ENCODE measurements at regions not wholly inside any gene's neighbourhood (a gene's known extent, or its start where the extent isn't known, plus 50 kb on each side); places are given as distances from the start of the nearest gene placed in this dataset.

DNA sequence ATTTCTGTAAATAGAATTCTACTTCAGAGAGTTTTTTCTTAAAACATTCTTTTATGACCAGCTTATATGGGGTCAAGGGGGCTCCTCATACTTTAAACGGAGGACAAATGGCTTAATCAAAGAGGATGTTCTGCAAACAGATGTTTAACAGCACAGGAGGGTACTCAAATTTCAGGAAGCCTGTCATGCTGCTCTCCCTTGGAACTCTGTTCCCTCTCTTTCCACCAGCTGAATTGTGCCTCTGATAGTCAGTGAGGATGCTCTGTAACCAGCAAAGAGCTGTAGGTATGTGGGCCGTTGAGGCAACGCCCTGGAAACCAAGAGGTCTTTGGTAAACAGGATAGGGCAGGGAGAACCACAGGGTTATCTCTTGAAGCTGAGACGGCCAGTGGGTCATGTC lies 161.1 kb downstream of the C5orf15 start:
- in situ Hi-C loops (cut with HindIII; ENCODE audit: low sequenced_read_pairs) = no loop called here

DNA sequence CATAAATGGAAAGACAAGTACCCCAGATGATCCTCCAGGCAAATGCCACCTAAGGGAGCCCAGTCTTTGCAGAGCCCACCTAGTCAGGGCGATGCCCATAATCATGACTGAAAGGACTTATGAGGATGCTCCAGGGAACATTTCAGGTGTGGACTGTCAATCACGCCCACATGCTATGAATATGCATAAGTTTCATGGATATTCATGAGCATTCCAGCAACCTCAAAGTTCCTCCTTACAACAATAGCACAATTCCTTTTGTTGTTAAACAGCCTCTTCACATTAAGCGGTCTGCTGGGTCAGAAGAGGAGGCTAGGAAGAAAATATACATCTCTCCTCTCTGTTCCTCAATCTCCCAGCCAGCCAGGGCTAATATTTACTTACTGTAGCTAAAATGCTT lies 161.6 kb downstream of the C5orf15 start:
- in situ Hi-C loops (cut with HindIII; ENCODE audit: low sequenced_read_pairs) = no loop called here

DNA sequence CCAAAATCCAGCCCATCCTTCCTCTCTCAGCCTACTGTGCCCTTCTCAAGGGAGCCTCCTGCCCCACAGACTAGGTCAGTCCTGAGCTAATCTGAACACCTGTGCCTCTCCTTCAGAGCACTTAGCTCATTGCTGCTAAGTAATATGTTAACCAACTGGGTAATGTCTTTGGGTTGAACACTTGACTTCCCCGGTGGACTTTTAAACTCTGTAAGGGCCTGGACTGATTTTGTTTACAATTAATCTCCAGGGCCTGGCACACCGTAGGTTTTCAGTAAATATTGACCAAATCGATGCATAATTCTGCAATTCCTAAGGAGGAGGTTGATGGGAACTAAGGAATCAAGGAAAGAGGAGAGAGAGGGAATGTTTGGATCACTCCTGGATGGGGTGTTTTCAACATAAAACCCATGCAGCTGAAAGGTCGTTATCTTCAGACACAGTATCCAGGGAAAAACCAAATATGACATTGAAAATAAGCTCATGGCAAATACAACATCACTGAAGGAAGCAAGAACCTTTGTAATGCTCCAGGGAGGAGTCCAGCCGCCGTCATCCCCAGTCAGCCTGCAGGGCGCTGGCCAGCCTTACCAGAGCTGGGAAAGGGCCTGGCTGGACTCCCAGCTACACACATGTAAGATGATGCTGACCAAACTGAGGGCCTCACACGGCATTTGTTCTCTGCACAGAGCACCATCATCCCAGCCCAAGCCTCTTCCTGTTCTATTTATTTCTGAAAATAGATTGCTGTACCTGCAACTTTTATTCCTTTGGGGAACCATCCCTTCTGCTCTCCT lies 166.3 kb downstream of the C5orf15 start:
- in situ Hi-C loops (cut with HindIII; ENCODE audit: low sequenced_read_pairs) = no loop called here

DNA sequence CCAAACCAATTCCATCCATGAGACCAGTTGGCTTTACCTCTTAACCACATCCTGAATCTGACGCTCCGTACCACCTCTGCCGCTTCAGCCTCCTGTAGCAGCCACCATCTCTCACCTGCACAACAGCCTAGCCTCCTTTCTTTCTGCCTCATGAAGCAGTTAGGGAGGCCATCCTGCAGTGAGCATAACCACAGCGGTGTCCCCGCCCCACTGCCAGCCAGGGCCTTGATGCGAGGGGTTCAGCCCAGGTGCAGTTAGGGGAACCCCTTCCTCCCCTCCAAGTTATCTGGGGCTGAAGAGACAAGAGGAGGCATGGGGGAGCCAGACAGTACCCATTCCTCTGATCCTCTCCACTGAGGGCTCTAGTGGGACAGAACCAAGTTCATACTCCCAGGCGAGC lies 167.0 kb downstream of the C5orf15 start:
- in situ Hi-C loops (cut with HindIII; ENCODE audit: low sequenced_read_pairs) = no loop called here

DNA sequence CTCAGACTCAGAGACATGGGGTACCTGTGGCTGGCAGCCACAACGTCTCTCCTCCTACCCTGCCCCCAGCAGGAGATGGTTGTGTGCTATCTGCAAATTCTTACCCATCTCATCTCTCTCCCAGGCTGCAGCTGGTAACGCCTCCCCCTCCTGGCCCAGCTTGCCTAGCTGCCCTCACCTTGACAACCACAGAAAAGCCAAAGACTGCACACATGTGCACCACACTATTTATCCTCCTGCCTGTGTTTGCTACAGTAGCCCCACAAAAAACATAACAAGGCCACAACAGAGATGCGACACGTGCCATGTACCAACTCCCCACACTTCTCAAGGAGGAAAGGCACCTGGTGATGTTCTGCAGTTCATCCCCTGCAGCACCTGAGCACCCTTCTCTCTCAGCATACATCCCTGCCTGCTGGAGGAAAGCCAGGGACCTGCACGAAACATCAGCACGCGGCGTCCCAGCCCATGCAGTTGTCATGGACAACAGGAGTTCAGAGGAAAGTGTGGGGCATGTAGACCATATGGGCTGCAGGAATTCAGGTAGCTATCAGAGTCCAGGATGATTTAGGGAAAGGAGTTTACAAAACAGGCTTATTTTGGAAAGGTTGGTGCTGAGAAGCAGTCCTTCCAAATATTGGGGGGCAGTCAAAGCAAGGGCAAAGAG lies 168.7 kb downstream of the C5orf15 start:
- in situ Hi-C loops (cut with HindIII; ENCODE audit: low sequenced_read_pairs) = no loop called here

DNA sequence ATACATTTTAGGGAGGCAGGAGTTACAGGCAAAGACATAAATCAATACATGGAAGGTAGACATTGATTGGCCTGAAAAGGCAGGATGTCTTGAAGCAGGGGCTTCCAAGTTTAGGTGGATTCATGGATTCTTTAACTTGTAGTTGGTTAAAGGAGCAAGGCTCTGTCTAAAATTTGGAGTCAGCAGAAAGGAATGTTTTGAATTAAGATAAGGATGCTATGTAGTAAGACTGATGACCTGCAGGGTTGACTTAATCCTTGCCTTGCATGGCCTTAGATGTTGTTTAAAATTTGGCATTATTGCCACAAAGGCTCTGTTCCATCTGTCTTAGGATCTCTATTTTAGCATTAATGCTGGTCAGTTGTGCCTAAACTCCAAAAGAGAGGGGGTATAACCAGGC lies 171.3 kb downstream of the C5orf15 start:
- in situ Hi-C loops (cut with HindIII; ENCODE audit: low sequenced_read_pairs) = no loop called here

DNA sequence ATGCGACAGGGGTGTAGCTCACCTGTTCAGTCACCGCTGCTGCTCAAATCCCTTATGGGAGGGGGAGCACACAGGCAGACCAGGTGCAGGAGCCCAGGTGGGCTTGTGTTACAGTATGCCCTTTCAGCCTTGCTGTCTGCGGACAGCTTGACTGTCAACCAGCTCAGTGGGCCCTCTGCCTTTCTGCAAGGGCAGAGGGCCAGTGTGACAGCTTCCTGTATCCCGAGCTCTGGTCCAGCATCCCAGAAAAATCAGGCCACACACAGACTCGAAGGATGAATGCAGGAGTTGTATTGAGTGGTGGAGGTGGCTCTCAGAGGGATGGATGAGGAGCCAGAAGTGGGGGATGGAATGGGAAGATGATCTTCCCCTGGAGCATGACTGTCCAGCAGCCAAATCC lies 172.2 kb downstream of the C5orf15 start:
- in situ Hi-C loops (cut with HindIII; ENCODE audit: low sequenced_read_pairs) = no loop called here

DNA sequence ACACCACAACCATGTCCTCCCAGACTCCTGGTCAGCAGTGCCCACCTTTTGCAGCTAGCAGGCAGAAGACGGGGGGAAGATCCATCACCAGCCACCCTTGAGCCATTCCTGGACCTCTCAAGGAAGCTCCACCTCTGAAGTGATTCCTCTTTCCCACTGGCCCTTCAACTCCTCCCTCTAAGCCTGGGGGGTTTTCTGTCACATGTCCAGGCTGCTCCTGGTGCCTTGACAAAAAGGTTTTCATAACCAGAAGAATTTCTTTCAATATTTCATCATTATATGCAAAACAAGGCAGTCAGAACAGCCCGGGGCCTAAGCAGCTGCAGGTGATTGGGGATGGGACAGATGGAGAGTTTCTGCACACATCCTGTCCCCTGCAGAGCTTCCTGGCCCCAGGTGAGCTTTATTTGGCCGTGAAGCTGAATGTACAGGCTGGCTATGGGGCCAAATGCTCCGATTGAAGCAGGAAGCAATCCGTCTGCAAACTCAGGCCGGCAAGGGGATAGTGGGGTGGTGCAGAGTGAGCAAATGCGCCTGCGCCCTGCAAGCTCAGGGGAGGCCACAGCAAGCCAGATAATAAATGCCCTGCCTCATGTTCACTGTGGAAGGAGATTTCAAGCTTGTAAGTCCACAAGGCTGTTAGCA lies 173.5 kb downstream of the C5orf15 start:
- in situ Hi-C loops (cut with HindIII; ENCODE audit: low sequenced_read_pairs) = no loop called here

DNA sequence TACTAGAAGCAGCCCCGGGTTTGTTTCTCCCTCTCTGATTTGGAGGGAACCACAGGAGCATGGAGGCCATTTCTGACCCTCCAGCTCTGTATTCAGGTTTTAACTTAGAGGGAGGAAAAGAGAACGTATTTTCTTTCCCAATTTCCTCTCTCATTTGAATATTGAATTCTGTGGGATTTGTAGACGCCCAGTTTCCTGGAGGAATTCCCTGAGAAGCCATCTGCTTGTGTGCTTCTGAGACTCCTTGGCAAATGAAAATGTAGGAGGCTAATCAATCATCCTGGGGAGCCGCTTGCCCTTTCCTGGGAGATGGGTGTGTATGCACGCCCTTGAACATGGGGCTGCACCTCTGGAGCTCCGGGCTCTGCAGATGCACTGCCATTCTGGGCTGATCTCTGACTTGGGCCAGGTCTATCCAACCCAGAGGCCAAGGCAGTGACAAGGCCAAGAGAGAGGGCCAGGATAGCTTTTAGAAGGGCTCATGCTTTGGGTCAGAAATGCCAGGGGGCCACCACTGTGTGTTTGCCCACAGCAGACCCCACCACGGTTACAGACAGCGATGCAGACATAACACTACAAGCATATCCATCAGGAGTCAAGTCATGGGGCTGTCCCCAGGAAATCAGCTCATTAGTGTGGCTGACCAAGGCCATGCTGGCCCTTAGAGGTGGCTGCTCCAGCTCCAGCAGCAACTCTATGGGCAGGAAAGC lies 174.5 kb downstream of the C5orf15 start:
- in situ Hi-C loops (cut with HindIII; ENCODE audit: low sequenced_read_pairs) = no loop called here

DNA sequence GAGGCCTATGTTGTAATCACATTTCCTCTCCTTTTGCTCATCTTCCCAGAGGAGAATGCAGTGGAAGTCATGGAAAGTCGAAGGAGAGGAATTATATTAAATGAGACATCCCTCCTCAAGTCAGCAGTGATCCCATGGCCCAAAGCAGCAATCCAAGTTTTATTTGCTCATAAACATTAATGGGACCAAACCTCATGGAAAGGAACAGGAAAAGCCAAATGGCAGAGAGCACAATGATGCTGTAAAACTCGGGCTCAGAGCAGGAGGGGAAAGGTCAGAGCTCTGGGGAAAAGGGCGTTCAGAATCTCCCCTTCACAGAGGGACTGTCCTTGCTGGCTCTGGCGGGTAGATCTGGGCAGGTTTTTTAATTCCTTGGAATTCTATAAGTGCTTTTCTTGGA lies 175.8 kb downstream of the C5orf15 start:
- in situ Hi-C loops (cut with HindIII; ENCODE audit: low sequenced_read_pairs) = no loop called here

DNA sequence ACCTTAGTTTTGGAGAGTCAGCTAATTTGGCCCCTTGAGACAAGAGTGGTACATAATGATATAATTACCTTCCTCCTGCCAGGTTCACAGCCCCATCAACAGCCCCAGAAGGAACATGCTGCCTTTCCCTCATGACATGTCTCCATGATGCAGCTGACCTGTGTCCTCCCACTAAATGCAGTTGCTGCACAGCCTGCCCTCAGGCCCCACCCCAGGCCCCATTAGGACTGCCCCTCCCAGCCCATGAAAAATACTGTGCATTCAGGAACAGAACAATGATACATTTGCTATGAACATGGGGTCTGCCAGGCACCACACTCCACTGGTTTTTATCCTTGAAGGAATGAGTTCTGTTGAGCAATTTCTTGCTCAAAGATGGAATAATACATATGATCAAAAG lies 176.4 kb downstream of the C5orf15 start:
- in situ Hi-C loops (cut with HindIII; ENCODE audit: low sequenced_read_pairs) = no loop called here

DNA sequence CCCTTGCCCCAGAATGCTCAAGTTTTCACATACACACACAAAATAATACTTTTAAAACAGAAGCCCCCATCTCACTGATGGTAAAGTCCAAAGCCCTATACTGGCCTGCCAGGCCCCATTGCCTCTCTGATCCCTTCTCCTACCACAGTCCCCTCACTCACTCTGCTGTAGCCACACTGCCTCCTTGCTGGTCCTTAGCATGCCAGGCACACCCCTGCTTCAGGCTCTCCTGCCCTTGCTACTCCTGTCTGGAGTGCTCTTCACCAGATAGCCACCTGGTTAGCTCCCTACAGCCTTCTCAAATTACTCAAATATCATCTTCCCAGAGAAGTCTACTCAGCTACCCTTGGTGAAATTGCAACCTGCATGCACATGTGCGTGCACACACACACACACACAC lies 177.5 kb downstream of the C5orf15 start:
- in situ Hi-C loops (cut with HindIII; ENCODE audit: low sequenced_read_pairs) = no loop called here

DNA sequence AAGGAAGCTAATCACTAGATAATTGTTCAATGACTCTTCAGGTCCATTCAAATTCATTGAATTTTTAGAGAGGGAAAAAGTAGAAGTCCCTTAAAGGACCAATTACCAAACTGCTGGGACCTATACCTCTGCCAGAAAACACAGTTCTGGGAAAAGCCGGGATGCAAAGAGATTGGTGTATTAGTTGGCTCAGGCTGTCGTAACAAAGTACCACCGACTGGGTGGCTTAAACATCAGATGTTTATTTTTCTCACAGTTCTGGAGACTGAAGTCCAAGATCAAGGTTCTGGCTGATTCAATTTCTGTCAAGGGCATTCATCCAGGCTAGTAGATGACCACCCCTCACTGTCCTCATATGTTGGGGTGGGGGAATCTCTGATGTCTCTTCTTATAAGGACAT lies 177.1 kb upstream of the FSTL4 start:
- in situ Hi-C loops (cut with HindIII; ENCODE audit: low sequenced_read_pairs) = no loop called here

DNA sequence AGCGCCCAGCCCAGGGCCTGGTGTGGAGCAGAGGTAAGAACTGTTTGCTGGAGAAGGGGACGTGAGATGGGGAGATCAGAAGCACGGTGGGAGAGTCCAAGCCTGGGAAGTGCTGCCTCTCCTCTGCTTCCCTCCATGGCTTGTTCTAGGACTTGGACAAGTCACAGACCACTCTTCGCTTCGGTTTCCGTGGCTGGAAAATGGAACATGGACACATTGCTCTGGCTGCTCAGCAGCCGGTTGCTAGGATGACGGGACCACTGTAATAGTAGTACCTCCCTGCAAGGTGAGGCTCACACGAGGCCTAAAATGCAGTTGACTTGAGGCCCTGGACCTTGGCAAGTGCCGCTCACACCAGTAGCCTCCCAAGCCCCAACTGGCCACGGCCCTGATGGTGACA lies 175.8 kb upstream of the FSTL4 start:
- in situ Hi-C loops (cut with HindIII; ENCODE audit: low sequenced_read_pairs) = no loop called here

DNA sequence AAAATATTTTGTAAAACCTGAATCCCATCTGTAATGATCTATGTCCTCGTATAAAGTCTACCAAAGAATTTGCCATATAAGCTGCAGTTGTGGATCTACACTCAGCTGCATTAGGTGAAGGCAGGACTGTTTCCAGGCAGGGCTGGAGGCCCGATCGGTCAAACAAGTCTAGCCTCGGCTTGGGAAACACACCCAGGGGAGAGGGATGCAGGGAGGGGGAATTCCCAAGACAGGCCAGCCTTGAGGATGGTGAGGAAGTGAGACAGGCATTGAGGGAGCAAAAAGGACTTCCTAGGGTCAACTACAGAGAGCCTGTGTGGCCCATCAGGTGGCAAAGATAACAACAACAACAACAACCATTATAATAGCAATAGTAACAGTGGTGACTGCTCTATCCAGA lies 174.1 kb upstream of the FSTL4 start:
- in situ Hi-C loops (cut with HindIII; ENCODE audit: low sequenced_read_pairs) = no loop called here

DNA sequence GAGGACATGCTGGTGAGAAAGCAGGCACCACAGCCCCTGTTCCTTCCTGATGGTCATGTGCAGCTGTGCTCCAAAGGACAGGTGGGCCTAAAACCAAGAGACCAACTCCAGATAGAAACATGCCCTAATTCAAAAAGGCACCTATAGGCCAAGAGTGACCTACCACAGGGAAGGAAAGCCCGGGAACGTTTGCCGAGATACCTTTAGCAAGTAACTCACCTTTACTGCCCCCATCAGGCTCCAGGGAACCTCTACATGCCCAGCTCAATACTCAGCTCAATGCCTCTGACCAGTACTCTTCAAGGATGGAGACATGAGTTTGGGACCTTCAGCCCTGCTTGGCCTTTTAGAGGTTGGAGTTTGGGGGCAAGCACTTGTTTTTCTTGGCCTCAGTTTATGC lies 172.8 kb upstream of the FSTL4 start:
- in situ Hi-C loops (cut with HindIII; ENCODE audit: low sequenced_read_pairs) = no loop called here

DNA sequence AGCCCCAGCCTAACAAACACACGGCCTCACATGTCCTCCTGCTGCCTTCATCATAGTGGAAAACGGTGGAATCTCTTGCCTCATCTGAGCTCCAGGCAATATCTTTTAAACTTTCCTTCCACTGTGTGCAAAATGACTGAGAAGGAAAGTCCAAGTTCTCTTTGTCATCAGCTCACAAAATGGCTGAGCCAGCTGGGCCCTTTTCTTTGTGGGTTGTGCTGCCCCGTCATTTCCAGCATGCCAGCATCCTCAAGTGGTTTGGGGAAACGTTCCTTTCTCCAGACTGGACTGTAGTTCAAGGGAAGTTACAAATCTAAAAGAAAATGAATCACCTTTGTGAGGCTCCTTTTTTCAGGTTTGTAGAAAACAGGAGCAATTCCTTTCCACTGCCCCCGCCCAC lies 171.1 kb upstream of the FSTL4 start:
- in situ Hi-C loops (cut with HindIII; ENCODE audit: low sequenced_read_pairs) = loop anchor here (5.0 kb wide), 1 partner anchor 84 kb away; no protein-coding TSS in a partner anchor

DNA sequence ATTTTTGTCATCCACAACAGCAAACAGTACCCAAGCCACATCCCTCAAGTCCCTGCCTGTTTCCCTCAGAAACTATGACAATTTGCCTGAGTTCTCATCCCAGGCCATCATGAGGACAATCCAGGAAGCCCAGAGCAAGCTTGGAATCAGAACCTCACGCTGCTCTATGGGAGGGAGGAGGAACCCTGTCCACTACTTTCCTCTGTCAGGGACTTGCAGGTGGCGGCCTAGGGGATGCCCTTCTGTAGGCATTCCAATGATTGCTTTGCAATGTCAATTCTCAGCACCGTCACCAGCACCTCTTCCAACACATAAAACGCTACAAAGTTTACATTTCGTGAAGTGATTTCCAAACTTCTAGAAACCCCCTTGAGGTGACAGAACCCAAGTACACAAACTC lies 170.4 kb upstream of the FSTL4 start:
- in situ Hi-C loops (cut with HindIII; ENCODE audit: low sequenced_read_pairs) = loop anchor here (5.0 kb wide), 1 partner anchor 85 kb away; no protein-coding TSS in a partner anchor

DNA sequence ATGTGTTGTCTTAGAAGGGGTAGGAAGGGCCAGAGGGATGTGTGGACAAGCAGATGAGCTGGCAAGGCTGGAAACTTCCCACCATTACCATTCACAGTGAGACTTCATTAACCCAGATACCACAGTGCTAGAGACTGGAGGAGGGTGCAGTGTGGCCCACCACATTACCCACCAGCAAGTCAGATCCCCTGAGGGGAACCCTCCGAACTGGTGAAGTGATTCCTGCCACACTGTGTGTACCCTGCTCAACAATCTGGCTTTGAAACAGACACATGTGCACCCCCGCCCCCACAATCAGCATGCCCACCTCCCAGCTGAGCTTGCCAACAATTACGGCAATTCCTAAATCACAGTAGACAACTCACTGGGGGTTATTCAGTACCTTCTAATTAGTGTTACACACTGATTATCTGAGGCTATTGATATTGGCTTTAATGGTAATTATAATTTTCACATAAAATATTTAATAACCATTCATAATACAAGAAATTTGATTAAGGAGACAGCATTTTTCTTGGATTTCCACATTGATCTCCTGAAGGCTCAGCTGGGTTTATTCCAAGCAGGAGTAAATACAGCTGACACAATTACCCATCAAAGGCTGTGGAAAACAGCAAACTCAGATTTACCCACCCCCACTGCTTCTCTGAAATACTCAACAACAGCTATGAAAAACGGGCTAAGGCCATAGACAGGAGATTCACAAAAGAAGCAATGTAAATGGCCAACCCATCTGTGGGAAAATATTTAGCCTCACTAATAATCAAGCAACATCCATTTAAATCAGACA lies 169.3 kb upstream of the FSTL4 start:
- in situ Hi-C loops (cut with HindIII; ENCODE audit: low sequenced_read_pairs) = loop anchor here (5.0 kb wide), 1 partner anchor 86 kb away; no protein-coding TSS in a partner anchor

DNA sequence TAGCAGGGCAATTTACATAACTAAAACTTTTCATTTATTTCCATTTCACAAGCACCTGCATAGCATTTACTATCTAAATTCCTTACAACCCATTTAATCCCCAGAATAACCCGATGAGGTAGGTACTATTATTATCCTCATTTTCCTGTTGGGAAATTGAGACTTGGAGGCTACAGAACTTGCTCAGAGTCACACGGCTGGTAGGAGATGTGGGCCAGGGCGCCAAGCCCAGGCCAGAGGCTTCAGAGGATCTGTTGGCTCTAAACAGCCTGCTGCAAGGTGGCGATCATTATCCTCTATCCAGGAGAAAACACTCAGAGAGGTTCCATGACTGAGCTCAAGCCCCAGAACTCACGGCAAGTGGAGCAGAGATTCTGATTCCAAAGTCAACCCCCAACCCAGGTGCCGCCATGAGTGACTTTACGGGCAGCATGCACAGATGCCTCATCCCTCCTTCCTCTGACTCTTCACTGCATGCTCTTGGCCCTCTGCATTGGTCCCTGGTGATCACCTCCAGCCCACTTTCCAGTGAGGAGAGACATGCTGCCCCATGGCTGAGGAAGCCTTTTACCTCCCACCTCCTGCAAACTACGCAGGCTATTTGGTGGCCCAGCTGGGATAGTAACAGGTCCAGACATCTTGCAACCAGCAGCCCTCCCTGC lies 168.4 kb upstream of the FSTL4 start:
- in situ Hi-C loops (cut with HindIII; ENCODE audit: low sequenced_read_pairs) = loop anchor here (5.0 kb wide), 1 partner anchor 87 kb away; no protein-coding TSS in a partner anchor
